Thoracic aorta (tissue), 2 donors: ENCODE measurements at regions not wholly inside any gene's neighbourhood (a gene's known extent, or its start where the extent isn't known, plus 50 kb on each side); places are given as distances from the start of the nearest gene placed in this dataset.

ENCODE experiments used
- ATAC-seq: fragments of 150-250 bp; one replicate; pipeline ENCODE4 v1.8.0; 2017; ENCODE audit warnings: low read depth; ENCODE audit not compliant: insufficient number of reproducible peaks, low FRiP score
- DNase-seq: peaks from one replicate; pipeline ENCODE4 v3.0.0-alpha.2; 2020; ENCODE audit warnings: low spot score
- H3K27ac ChIP-seq, 2 donors: fragments of 200-600 bp; sonication (generic); 1 replicate in 1 of 2; 2 replicates in 1 of 2; pipeline ENCODE4 v1.5.1; 2016; ENCODE audit warnings: mild to moderate bottlenecking in 2 of 2, moderate library complexity in 2 of 2
- H3K27me3 ChIP-seq: fragments of 200-600 bp; sonication (generic); replicated peaks from 2 replicates; pipeline ENCODE4 v1.6.0; 2016; ENCODE audit warnings: mild to moderate bottlenecking; ENCODE audit not compliant: insufficient read depth
- H3K36me3 ChIP-seq: fragments of 200-600 bp; sonication (generic); one replicate; pipeline ENCODE4 v1.5.1; 2016
- H3K4me1 ChIP-seq, 2 donors: fragments of 200-600 bp; sonication (generic); 1 replicate in 1 of 2; 2 replicates in 1 of 2; pipeline versions ENCODE4 v1.5.1 to v1.6.0; 2016; ENCODE audit warnings: low read depth in 2 of 2, mild to moderate bottlenecking in 1 of 2; ENCODE audit not compliant: control insufficient read depth in 1 of 2
- H3K4me3 ChIP-seq: fragments of 200-600 bp; sonication (generic); 2 replicates; pipeline ENCODE4 v1.5.1; 2016; ENCODE audit warnings: mild to moderate bottlenecking
- H3K9me3 ChIP-seq: fragments of 200-600 bp; sonication (generic); 2 replicates; pipeline ENCODE4 v1.5.1; 2016
- TF ChIP-seq, protein P1 (sequence below): fragments of 200-600 bp; sonication (generic); IDR thresholded peaks from one replicate; pipeline ENCODE4 v1.5.1; 2019; ENCODE audit warnings: antibody characterized with exemption

DNA sequence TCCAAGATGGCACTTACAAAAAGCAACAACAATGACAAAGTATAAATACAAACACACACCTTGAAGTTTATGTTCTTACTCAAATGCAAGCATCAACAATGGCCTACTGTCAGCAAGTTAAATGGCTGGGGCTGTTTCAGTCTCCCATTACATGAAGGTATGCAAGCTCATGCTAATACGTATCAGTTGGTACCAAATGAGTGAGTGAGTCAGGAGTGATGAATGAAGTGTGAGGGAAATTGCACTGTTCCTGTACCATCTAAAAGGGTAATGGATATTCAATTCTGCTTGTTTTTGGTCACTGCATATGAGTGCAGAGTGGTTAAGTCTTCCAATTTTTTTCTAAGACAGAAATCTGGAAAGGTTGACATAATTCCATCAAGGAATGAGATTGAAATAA is 964.9 kb downstream of the MAT2B start:
- TF ChIP-seq, protein P1, sequence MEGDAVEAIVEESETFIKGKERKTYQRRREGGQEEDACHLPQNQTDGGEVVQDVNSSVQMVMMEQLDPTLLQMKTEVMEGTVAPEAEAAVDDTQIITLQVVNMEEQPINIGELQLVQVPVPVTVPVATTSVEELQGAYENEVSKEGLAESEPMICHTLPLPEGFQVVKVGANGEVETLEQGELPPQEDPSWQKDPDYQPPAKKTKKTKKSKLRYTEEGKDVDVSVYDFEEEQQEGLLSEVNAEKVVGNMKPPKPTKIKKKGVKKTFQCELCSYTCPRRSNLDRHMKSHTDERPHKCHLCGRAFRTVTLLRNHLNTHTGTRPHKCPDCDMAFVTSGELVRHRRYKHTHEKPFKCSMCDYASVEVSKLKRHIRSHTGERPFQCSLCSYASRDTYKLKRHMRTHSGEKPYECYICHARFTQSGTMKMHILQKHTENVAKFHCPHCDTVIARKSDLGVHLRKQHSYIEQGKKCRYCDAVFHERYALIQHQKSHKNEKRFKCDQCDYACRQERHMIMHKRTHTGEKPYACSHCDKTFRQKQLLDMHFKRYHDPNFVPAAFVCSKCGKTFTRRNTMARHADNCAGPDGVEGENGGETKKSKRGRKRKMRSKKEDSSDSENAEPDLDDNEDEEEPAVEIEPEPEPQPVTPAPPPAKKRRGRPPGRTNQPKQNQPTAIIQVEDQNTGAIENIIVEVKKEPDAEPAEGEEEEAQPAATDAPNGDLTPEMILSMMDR, result no peak

GRCh38 chr5:164472165-164472564 is 966.7 kb downstream of the MAT2B start:
- H3K4me1 ChIP-seq, result no peaks in the 10 kb centered on the region
- DNase-seq, result no peak
- no peak for ATAC-seq
- no peaks in the 10 kb centered on the region for H3K9me3 ChIP-seq
- no peak overlapping the region for H3K27ac ChIP-seq
- no peaks in the 10 kb centered on the region for H3K27me3 ChIP-seq
- TF ChIP-seq, protein P1, result no peak
- H3K36me3 ChIP-seq, result no peaks in the 10 kb centered on the region
- H3K4me3 ChIP-seq, result no peak overlapping the region

More for the DNA sequence above, 964.9 kb downstream of the MAT2B start:
- ATAC-seq (no peak), DNase-seq (no peak)
- Histone ChIP-seq H3K4me1 (no peaks in the 10 kb centered on the region), H3K27me3 (no peaks in the 10 kb centered on the region), H3K36me3 (no peaks in the 10 kb centered on the region), H3K4me3 (no peak overlapping the region), H3K9me3 (no peaks in the 10 kb centered on the region), H3K27ac (no peak overlapping the region)

GRCh38 chr5:164475339-164475977 is 970.0 kb downstream of the MAT2B start:
- Histone ChIP-seq H3K27ac (no peak overlapping the region), H3K4me3 (no peak overlapping the region), H3K9me3 (no peaks in the 10 kb centered on the region), H3K36me3 (no peaks in the 10 kb centered on the region), H3K4me1 (no peaks in the 10 kb centered on the region), H3K27me3 (no peaks in the 10 kb centered on the region)
- DNase-seq (no peak), ATAC-seq (no peak)
- TF ChIP-seq, protein P1, result no peak

- TF ChIP-seq, protein P1, result no peak
- Histone ChIP-seq H3K27me3 (no peaks in the 10 kb centered on the region), H3K9me3 (no peaks in the 10 kb centered on the region), H3K4me1 (no peaks in the 10 kb centered on the region), H3K27ac (no peak overlapping the region), H3K36me3 (no peaks in the 10 kb centered on the region), H3K4me3 (no peak overlapping the region)
- no peak for DNase-seq
- no peak for ATAC-seq
Measured at GRCh38 chr5:164481270-164481669, 975.9 kb downstream of the MAT2B start.

DNA sequence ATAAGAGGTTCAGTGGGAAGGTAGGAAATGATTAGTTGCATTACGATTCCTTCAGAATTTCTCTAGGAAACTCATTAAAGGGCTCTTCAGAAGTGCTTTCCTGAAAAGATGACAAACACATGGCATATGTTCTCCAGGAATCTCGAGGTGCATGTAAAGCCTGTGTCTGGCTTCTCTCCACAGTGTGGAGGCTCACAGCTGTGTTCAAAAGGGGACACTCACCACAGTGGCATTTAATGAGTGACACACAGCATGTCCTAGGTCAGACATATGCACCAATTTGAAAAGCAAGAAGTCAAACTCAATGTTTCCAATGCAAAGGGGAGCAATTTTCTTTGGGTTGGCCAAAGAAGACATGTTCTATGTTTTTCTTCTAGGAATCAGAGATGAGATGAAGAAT is 976.9 kb downstream of the MAT2B start:
- Histone ChIP-seq H3K36me3 (no peaks in the 10 kb centered on the region), H3K27ac (no peak overlapping the region), H3K9me3 (no peaks in the 10 kb centered on the region), H3K4me1 (no peaks in the 10 kb centered on the region), H3K27me3 (no peaks in the 10 kb centered on the region), H3K4me3 (no peak overlapping the region)
- ATAC-seq, result no peak
- TF ChIP-seq, protein P1, result no peak
- no peak for DNase-seq
